ENCODE measurements at regions not wholly inside any gene's neighbourhood (a gene's known extent, or its start where the extent isn't known, plus 50 kb on each side); places are given as distances from the start of the nearest gene placed in this dataset.

DNA sequence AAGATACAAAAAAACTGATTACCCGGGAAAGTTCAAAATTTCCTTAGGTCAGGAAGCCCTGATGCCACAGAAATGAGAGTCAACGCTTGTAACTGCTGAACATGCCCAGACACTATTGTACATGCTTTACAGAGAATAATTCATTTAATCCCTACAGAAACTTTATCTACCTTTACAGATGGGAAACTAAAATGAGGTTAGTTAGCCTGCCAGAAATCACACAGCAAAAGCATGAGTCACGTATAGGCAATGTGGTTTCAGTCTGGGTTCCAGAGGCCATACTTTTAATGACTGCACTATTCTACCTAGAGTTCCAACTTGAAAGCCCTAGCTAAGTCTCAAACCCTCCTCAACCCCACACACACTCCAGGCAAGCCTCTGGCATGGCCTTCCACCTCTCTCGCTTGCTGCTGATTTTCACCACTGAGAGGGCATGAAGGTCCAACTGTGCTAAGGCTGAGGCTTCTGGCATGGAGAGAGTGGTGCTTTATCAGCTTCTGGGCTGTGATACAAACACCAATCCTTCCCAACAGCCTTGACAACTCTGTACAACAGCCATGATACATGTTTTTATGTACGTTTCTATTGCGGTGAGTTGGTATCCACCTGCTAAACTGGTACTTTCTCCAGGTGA is 1011.2 kb upstream of the GHITM start:
- no peak overlapping the region for H3K4me3 ChIP-seq (ENCODE audit: low read depth, poor library complexity, severe bottlenecking)
- no peak for DNase-seq (ENCODE audit: low spot score in 2 of 2)
- intact Hi-C loops (cut with DNase I; ENCODE audit: low total_unique reads), result no loop called here
- 53 to 54% methylated on average over 6 of the region's 6 CpGs for WGBS, 2 donors
- TF ChIP-seq, protein P1, sequence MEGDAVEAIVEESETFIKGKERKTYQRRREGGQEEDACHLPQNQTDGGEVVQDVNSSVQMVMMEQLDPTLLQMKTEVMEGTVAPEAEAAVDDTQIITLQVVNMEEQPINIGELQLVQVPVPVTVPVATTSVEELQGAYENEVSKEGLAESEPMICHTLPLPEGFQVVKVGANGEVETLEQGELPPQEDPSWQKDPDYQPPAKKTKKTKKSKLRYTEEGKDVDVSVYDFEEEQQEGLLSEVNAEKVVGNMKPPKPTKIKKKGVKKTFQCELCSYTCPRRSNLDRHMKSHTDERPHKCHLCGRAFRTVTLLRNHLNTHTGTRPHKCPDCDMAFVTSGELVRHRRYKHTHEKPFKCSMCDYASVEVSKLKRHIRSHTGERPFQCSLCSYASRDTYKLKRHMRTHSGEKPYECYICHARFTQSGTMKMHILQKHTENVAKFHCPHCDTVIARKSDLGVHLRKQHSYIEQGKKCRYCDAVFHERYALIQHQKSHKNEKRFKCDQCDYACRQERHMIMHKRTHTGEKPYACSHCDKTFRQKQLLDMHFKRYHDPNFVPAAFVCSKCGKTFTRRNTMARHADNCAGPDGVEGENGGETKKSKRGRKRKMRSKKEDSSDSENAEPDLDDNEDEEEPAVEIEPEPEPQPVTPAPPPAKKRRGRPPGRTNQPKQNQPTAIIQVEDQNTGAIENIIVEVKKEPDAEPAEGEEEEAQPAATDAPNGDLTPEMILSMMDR (IDR thresholded peaks at IDR 0.05), result no peak
- TF ChIP-seq POLR2A (IDR thresholded peaks at IDR 0.05), result no peak

DNA sequence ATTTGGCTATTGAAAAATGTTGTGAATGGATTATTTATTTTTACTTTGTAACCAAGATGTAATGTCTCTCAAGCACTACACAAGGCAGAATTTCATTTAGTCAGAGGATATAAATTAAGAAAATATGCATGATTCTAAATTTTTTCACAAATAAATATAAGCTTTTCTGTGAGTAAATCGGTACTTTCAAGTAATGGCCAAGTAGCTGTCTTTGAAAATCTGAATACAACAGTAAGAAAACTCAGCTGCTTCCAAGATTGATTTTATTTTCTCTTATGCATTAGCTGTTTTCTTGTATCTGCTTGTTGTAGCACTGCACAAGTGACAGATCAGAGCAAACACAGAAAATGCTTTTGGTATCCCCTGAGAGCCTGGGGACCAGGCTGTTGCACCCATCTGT is 998.5 kb upstream of the GHITM start:
- TF ChIP-seq, protein P1 (IDR thresholded peaks at IDR 0.05), result no peak
- no peak for TF ChIP-seq POLR2A (IDR thresholded peaks at IDR 0.05)
- DNase-seq (ENCODE audit: low spot score in 2 of 2), result no peak
- no peak overlapping the region for H3K4me3 ChIP-seq (ENCODE audit: low read depth, poor library complexity, severe bottlenecking)
- 31 to 61% methylated on average over 1 of the region's 1 CpG for WGBS, 2 donors
- intact Hi-C loops (cut with DNase I; ENCODE audit: low total_unique reads), result no loop called here

DNA sequence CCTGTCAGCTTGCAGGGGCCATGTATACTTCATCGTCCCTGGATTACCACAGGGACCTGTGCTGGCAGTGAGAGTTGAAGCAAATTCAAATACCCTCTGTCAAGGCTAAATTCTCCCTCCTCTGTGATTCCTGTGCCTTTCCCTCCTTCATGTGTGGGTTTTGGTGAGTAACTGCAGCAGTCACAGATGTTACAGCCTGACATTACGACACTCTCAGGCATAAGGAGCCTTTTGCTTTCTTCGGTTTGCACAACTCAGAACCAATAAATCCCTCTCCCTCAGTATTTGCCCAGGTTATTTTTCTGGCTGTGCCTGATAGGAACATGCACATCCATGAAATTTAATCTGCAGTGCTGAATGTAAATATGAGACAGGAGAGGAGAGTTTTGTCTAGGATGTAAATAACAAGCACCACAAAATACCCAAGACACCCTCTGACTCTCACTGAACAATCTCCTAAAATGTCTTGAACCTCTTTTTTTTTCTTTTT is 997.2 kb upstream of the GHITM start:
- intact Hi-C loops (cut with DNase I; ENCODE audit: low total_unique reads), result no loop called here
- H3K4me3 ChIP-seq (ENCODE audit: low read depth, poor library complexity, severe bottlenecking), result no peak overlapping the region
- 76 to 89% methylated on average over 3 of the region's 3 CpGs for WGBS, 2 donors
- TF ChIP-seq, protein P1 (IDR thresholded peaks at IDR 0.05), result no peak
- TF ChIP-seq POLR2A (IDR thresholded peaks at IDR 0.05), result no peak
- no peak for DNase-seq (ENCODE audit: low spot score in 2 of 2)

DNA sequence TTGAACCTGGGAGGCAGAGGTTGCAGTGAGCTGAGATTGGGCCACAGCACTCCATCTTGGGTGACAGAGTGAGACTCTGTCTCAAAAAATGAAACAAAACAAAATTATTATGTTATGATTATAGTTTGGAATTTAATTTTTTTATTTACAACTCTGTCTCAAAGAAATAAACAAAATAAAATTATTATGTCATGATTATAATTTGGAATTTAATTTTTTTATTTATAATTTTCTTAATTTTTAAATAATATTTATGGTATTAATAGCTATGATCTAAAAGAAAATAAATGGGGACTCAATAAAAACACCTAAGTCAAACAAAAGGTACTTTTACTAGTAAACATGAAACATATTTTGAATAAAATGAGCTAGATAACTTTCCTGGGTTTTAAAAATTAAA is 994.8 kb upstream of the GHITM start:
- intact Hi-C loops (cut with DNase I; ENCODE audit: low total_unique reads), result no loop called here
- no peak overlapping the region for H3K4me3 ChIP-seq (ENCODE audit: low read depth, poor library complexity, severe bottlenecking)
- DNase-seq (ENCODE audit: low spot score in 2 of 2), result no peak
- TF ChIP-seq, protein P1 (IDR thresholded peaks at IDR 0.05), result no peak

DNA sequence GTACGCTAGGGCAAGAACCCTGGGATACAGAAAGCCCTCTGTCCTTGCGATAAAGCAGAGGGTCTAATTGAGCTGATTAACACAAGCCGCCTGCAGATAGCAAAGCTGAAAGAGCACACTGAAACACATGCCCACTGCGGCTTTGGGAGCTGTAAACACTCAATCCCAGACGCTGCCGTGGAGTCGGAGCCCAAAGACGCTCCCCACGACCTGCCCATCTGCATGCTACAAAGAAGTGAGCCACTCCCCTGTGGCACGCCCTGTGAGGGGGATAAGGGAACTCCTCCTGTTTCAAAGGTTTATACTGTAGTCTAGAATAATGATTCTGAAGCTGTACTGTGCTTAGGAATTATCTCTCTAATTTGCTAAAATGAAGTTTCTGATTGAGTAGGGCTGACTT is 985.6 kb upstream of the GHITM start:
- no peak for TF ChIP-seq POLR2A (IDR thresholded peaks at IDR 0.05)
- TF ChIP-seq, protein P1 (IDR thresholded peaks at IDR 0.05), result no peak
- WGBS, 2 donors, result 75 to 85% methylated on average over 10 of the region's 10 CpGs
- DNase-seq (ENCODE audit: low spot score in 2 of 2), result no peak
- intact Hi-C loops (cut with DNase I; ENCODE audit: low total_unique reads), result no loop called here
- H3K4me3 ChIP-seq (ENCODE audit: low read depth, poor library complexity, severe bottlenecking), result no peak overlapping the region

DNA sequence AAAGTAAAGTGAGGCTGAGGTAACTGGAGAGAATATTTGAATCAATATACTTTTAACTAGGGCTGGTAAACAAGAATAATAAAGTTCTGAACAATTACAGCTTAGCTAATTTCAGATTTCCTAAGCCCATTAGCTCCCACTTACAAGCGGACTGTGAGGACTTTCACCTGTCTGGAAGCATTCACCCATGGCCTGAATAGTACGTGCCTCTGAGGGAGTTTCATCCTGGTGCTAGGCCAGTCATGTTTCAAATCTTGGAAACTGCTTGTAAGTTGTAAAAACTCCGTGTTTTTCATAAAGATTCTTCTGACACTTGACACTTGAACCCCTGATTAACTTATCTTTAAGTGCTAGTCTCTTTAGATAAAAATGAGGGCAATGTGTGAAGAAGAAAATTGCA is 975.2 kb upstream of the GHITM start:
- DNase-seq (ENCODE audit: low spot score in 2 of 2), result no peak
- intact Hi-C loops (cut with DNase I; ENCODE audit: low total_unique reads), result no loop called here

More for the DNA sequence above, 975.2 kb upstream of the GHITM start:
- H3K4me3 ChIP-seq (ENCODE audit: low read depth, poor library complexity, severe bottlenecking), result no peak overlapping the region
- WGBS, 2 donors, result 44 to 49% methylated on average over 3 of the region's 3 CpGs
- TF ChIP-seq POLR2A (IDR thresholded peaks at IDR 0.05), result no peak
- TF ChIP-seq, protein P1 (IDR thresholded peaks at IDR 0.05), result no peak
